Smooth muscle cell (in vitro differentiated cells): ENCODE measurements at regions not wholly inside any gene's neighbourhood (a gene's known extent, or its start where the extent isn't known, plus 50 kb on each side); places are given as distances from the start of the nearest gene placed in this dataset.

ENCODE experiments used
- DNase-seq: peaks from one replicate; lab custom pipeline; 2025; ENCODE audit not compliant: unreplicated experiment; lab: John Stamatoyannopoulos, UW
- H2AFZ ChIP-seq: fragments of 200-600 bp; sonication (generic); 2 replicates; pipeline ENCODE4 v1.6.0; 2016; ENCODE audit warnings: antibody characterized with exemption, low read depth, mild to moderate bottlenecking
- H3F3A ChIP-seq: fragments of 200-600 bp; sonication (generic); 2 replicates; pipeline ENCODE4 v1.6.0; 2017; ENCODE audit warnings: antibody characterized with exemption, low read depth
- H3K27ac ChIP-seq: fragments of 200-600 bp; sonication (generic); 2 replicates; pipeline ENCODE4 v1.5.1; 2016; ENCODE audit warnings: low read depth, mild to moderate bottlenecking
- H3K27me3 ChIP-seq: fragments of 200-600 bp; sonication (generic); 2 replicates; pipeline ENCODE4 v1.6.1; 2016; ENCODE audit warnings: low read depth, mild to moderate bottlenecking
- H3K36me3 ChIP-seq: fragments of 200-600 bp; sonication (generic); 2 replicates; pipeline ENCODE4 v1.5.1; 2016; ENCODE audit warnings: low read depth
- H3K4me1 ChIP-seq: fragments of 200-600 bp; sonication (generic); 2 replicates; pipeline ENCODE4 v1.5.1; 2016; ENCODE audit warnings: low read depth
- H3K4me2 ChIP-seq: fragments of 200-600 bp; sonication (generic); 2 replicates; pipeline ENCODE4 v1.6.0; 2016; ENCODE audit warnings: mild to moderate bottlenecking
- H3K4me3 ChIP-seq: fragments of 200-600 bp; sonication (generic); 2 replicates; pipeline ENCODE4 v1.5.1; 2016; ENCODE audit warnings: mild to moderate bottlenecking
- H3K79me2 ChIP-seq: fragments of 200-600 bp; sonication (generic); 2 replicates; pipeline ENCODE4 v1.6.0; 2016; ENCODE audit warnings: low read depth, mild to moderate bottlenecking
- H3K9ac ChIP-seq: fragments of 200-600 bp; sonication (generic); 2 replicates; pipeline ENCODE4 v1.6.0; 2016; ENCODE audit warnings: low read depth
- H3K9me3 ChIP-seq: fragments of 200-600 bp; sonication (generic); replicated peaks from 2 replicates; pipeline ENCODE4 v1.5.1; 2016; ENCODE audit warnings: low read depth
- H4K20me1 ChIP-seq: fragments of 200-600 bp; sonication (generic); 2 replicates; pipeline ENCODE4 v1.6.0; 2016; ENCODE audit warnings: low read depth
- CTCF ChIP-seq: fragments of 200-600 bp; sonication (generic); IDR thresholded peaks from 2 replicates; pipeline ENCODE4 v1.5.1; 2017; ENCODE audit warnings: borderline replicate concordance, mild to moderate bottlenecking, antibody characterized with exemption; ENCODE audit not compliant: insufficient read depth, poor library complexity, severe bottlenecking
- WGBS: methylation state at CpG from one replicate; pipeline ENCODE4 v1.1.7; 2016; ENCODE audit warnings: low lambda C conversion rate; 5-methylcytosine and 5-hydroxymethylcytosine counted together

DNA sequence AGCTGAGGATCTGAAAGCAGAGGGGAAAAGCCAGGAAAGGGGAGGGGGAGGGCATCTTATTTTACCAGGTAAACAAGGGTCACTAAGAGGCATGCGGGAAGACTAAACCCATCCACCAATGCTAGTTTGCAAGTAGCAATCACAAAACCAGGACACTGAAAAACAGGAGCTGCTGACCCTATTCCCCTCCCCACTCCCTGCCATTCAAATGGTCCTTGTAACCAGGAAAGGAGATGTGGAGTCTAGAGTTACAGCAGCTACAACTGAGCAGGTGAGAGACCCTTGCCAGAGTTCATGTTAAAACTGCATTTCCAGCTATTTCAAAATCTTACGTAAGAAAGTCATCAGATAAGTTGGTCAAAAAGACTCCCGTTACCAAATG is 85.3 kb upstream of the SIMC1 start:
- Histone ChIP-seq H3K36me3 (no peaks in the 10 kb centered on the region), H4K20me1 (no peaks in the 10 kb centered on the region), H3K4me1 (peaks cover 25% of the 10 kb centered on the region), H3K27me3 (no peaks in the 10 kb centered on the region), H3K4me3 (no peak overlapping the region), H3K9me3 (no peaks in the 10 kb centered on the region), H3K9ac (no peak overlapping the region), H3K4me2 (no peak overlapping the region), H3K79me2 (no peaks in the 10 kb centered on the region), H2AFZ (no peak overlapping the region), H3F3A (no peaks in the 10 kb centered on the region), H3K27ac (no peak overlapping the region)
- TF ChIP-seq CTCF: no peak
- 83% methylated on average over 3 of the region's 3 CpGs for WGBS
- DNase-seq: no peak

DNA sequence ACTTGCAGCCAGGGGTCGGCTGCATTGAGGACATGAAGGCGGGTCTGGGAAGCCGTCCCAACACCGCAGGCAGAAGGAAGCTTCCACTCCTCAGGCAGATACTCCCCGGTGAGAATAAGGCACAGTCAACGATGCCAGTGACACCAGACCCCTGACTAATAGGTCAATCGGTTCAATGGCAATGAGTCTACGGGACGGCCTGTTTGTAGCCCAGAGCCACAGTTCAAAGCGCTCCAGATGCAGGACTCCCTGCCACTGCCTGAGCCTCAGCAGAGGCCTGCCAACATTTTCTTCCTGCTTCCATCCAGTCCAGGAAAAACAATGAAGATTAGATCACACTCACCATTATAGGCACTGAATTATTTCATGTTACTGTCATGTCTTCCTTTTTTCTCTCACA is 84.5 kb upstream of the SIMC1 start:
- H3K9ac ChIP-seq: no peak overlapping the region
- H3K79me2 ChIP-seq: no peaks in the 10 kb centered on the region
- no peak overlapping the region for H2AFZ ChIP-seq
- H3K9me3 ChIP-seq: no peaks in the 10 kb centered on the region
- H3K4me1 ChIP-seq: peaks cover 25% of the 10 kb centered on the region
- H3K36me3 ChIP-seq: no peaks in the 10 kb centered on the region
- no peaks in the 10 kb centered on the region for H3F3A ChIP-seq
- no peaks in the 10 kb centered on the region for H4K20me1 ChIP-seq
- no peak overlapping the region for H3K4me3 ChIP-seq
- no peaks in the 10 kb centered on the region for H3K27me3 ChIP-seq
- no peak for DNase-seq
- no peak overlapping the region for H3K27ac ChIP-seq
- TF ChIP-seq CTCF: no peak
- no peak overlapping the region for H3K4me2 ChIP-seq
- 68% methylated on average over 10 of the region's 10 CpGs for WGBS

GRCh38 chr5:176154821-176155220 is 83.4 kb upstream of the SIMC1 start:
- TF ChIP-seq CTCF: no peak
- Histone ChIP-seq H3K27ac (no peak overlapping the region), H3K36me3 (no peaks in the 10 kb centered on the region), H3K79me2 (no peaks in the 10 kb centered on the region), H3K4me3 (no peak overlapping the region), H3K9me3 (no peaks in the 10 kb centered on the region), H2AFZ (no peak overlapping the region), H4K20me1 (no peaks in the 10 kb centered on the region), H3F3A (no peaks in the 10 kb centered on the region), H3K27me3 (no peaks in the 10 kb centered on the region), H3K9ac (no peak overlapping the region), H3K4me2 (no peak overlapping the region), H3K4me1 (peaks cover 25% of the 10 kb centered on the region)
- DNase-seq: no peak
- WGBS: 95% methylated on average over 11 of the region's 11 CpGs

DNA sequence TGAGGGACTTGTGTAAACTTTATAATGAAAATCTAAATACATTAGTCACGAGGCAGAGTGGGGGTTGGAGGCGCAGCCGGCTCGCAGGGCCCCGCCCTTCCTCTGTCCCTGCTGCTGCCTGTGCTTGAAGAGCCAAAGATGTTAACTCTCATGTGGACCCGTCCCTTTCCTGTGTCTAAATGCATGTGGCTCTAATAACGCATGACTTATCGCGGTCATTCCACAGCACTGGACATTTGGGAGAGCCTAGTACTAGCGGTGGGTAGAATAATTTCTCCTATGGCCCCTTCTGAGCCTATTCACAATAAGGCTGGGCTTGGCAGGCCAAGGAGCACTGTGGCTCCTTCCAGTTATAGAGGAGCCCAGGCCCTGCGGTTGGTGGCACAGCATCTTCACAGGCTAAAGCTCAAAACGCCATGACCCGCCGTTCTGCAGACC is 82.3 kb upstream of the SIMC1 start:
- H3K4me1 ChIP-seq: peaks cover 25% of the 10 kb centered on the region
- H3K79me2 ChIP-seq: no peaks in the 10 kb centered on the region
- no peak overlapping the region for H2AFZ ChIP-seq
- no peaks in the 10 kb centered on the region for H4K20me1 ChIP-seq
- no peak overlapping the region for H3K27ac ChIP-seq
- H3K27me3 ChIP-seq: no peaks in the 10 kb centered on the region
- WGBS: 88% methylated on average over 14 of the region's 14 CpGs
- no peaks in the 10 kb centered on the region for H3F3A ChIP-seq
- H3K9me3 ChIP-seq: no peaks in the 10 kb centered on the region
- no peak overlapping the region for H3K9ac ChIP-seq
- H3K36me3 ChIP-seq: no peaks in the 10 kb centered on the region
- no peak overlapping the region for H3K4me2 ChIP-seq
- no peak for TF ChIP-seq CTCF
- no peak overlapping the region for H3K4me3 ChIP-seq
- DNase-seq: no peak
